PC-9 (cell line): ENCODE measurements at regions not wholly inside any gene's neighbourhood (a gene's known extent, or its start where the extent isn't known, plus 50 kb on each side); places are given as distances from the start of the nearest gene placed in this dataset.

Source experiments
- BruUV-seq: library from RNA; stranded (reverse); fragments of 400-500 nt; replicated peaks from 2 replicates; lab custom pipeline; 2021; lab: Mats Ljungman, UMichigan
- CTCF ChIA-PET: fragments of 300-600 bp; sonication (Branson Sonifier 250); formaldehyde crosslinking; loops from one replicate; lab custom pipeline; 2022; ENCODE audit warnings: antibody characterized with exemption; lab: Charles Lee
- POLR2A ChIA-PET: fragments of 300-600 bp; sonication (Branson Sonifier 250); formaldehyde crosslinking; loops from one replicate; lab custom pipeline; 2022; ENCODE audit warnings: antibody characterized with exemption; ENCODE audit not compliant: unreplicated experiment; lab: Charles Lee
- DNase-seq, 2 experiments: peaks; one replicate each; pipeline versions ENCODE4 v3.0.0 to v3.0.0-alpha.2; 2015 to 2022; ENCODE audit warnings: mixed read lengths in 1 of 2
- H2AFZ ChIP-seq: fragments of 200-600 bp; sonication (generic); 2 replicates; pipeline ENCODE4 v1.8.1; 2017; ENCODE audit warnings: antibody characterized with exemption
- H3F3A ChIP-seq: fragments of 200-600 bp; sonication (generic); 2 replicates; pipeline ENCODE4 v1.8.1; 2017; ENCODE audit warnings: antibody characterized with exemption, mild to moderate bottlenecking, low read depth; ENCODE audit not compliant: insufficient read depth
- H3K27ac ChIP-seq: fragments of 200-600 bp; sonication (generic); 2 replicates; pipeline ENCODE4 v1.6.1; 2016; ENCODE audit warnings: mixed run types
- H3K27me3 ChIP-seq: fragments of 200-600 bp; sonication (generic); 2 replicates; pipeline ENCODE4 v1.6.1; 2016; ENCODE audit warnings: low read depth, mixed run types; ENCODE audit not compliant: insufficient read depth
- H3K36me3 ChIP-seq: fragments of 200-600 bp; sonication (generic); 2 replicates; pipeline ENCODE4 v1.6.1; 2016; ENCODE audit warnings: low read depth, mixed run types
- H3K4me1 ChIP-seq: fragments of 200-600 bp; sonication (generic); replicated peaks from 2 replicates; pipeline ENCODE4 v1.6.1; 2016; ENCODE audit warnings: mixed run types; ENCODE audit not compliant: insufficient read depth
- H3K4me2 ChIP-seq: fragments of 200-600 bp; sonication (generic); 2 replicates; pipeline ENCODE4 v1.6.1; 2017; ENCODE audit warnings: mixed run types
- H3K4me3 ChIP-seq: fragments of 200-600 bp; sonication (generic); 2 replicates; pipeline ENCODE4 v1.6.1; 2016; ENCODE audit warnings: mixed run types
- H3K79me2 ChIP-seq: fragments of 200-600 bp; sonication (generic); 2 replicates; pipeline ENCODE4 v1.6.1; 2017; ENCODE audit warnings: low read depth, mixed run types
- H3K9me2 ChIP-seq: fragments of 200-600 bp; sonication (generic); 2 replicates; pipeline ENCODE4 v1.8.1; 2017; ENCODE audit warnings: mild to moderate bottlenecking; ENCODE audit not compliant: insufficient read depth
- H3K9me3 ChIP-seq: fragments of 200-600 bp; sonication (generic); 2 replicates; pipeline ENCODE4 v1.8.1; 2016; ENCODE audit warnings: low read depth; ENCODE audit not compliant: insufficient read depth
- H4K20me1 ChIP-seq: fragments of 200-600 bp; sonication (generic); 2 replicates; pipeline ENCODE4 v1.8.1; 2017; ENCODE audit not compliant: insufficient read depth
- CTCF ChIP-seq: fragments of 200-600 bp; sonication (generic); conservative IDR thresholded peaks from 2 replicates; pipeline ENCODE4 v1.6.1; 2017; ENCODE audit warnings: mixed run types, antibody characterized with exemption, mild to moderate bottlenecking, moderate library complexity
- EZH2 ChIP-seq: fragments of 200-600 bp; sonication (generic); IDR thresholded peaks from 2 replicates; pipeline ENCODE4 v1.8.0; 2017; ENCODE audit warnings: antibody characterized with exemption, low read depth
- intact Hi-C: fragments of 100-400 bp; cut with micrococcal nuclease; formaldehyde crosslinking; loops from one replicate; pipeline ENCODE4 v1.10.0; 2022; ENCODE audit not compliant: unreplicated experiment

- no peak for DNase-seq
- Histone ChIP-seq H3K79me2 (no peaks in the 10 kb centered on the region), H3K27ac (no peak overlapping the region), H2AFZ (no peak overlapping the region), H3K27me3 (no peaks in the 10 kb centered on the region), H3K9me3 (no peaks in the 10 kb centered on the region), H3F3A (no peaks in the 10 kb centered on the region), H3K9me2 (no peaks in the 10 kb centered on the region), H3K4me2 (no peak overlapping the region), H3K4me3 (no peak overlapping the region), H3K36me3 (no peaks in the 10 kb centered on the region), H3K4me1 (no peaks in the 10 kb centered on the region), H4K20me1 (no peaks in the 10 kb centered on the region)
- no TSS peak for BruUV-seq
- TF ChIP-seq EZH2 (no peak), CTCF (no peak)
- CTCF ChIA-PET: no interaction called here
- intact Hi-C loops: no loop called here
- POLR2A ChIA-PET: no interaction called here
Measured at GRCh38 chr7:124330731-124331407, 298.0 kb upstream of the TMEM229A start.

- Histone ChIP-seq H3K4me1 (no peaks in the 10 kb centered on the region), H3K36me3 (no peaks in the 10 kb centered on the region), H3K79me2 (no peaks in the 10 kb centered on the region), H3K27me3 (no peaks in the 10 kb centered on the region), H3K9me2 (no peaks in the 10 kb centered on the region), H3K9me3 (no peaks in the 10 kb centered on the region), H3F3A (no peaks in the 10 kb centered on the region), H4K20me1 (no peaks in the 10 kb centered on the region), H2AFZ (no peak overlapping the region), H3K4me2 (no peak overlapping the region), H3K4me3 (no peak overlapping the region), H3K27ac (no peak overlapping the region)
- intact Hi-C loops: no loop called here
- no peak for DNase-seq
- BruUV-seq: no TSS peak
- TF ChIP-seq EZH2: no peak
- TF ChIP-seq CTCF: no peak
- ChIA-PET CTCF (no interaction called here), POLR2A (no interaction called here)
Measured at GRCh38 chr7:124328774-124329173, 295.9 kb upstream of the TMEM229A start.

- no peak overlapping the region for H3K27ac ChIP-seq
- intact Hi-C loops: no loop called here
- H3K36me3 ChIP-seq: no peaks in the 10 kb centered on the region
- POLR2A ChIA-PET: no interaction called here
- H3K4me2 ChIP-seq: no peak overlapping the region
- no peaks in the 10 kb centered on the region for H3K27me3 ChIP-seq
- BruUV-seq: no TSS peak
- no peak overlapping the region for H2AFZ ChIP-seq
- CTCF ChIA-PET: no interaction called here
- no peaks in the 10 kb centered on the region for H3K4me1 ChIP-seq
- no peak for DNase-seq
- no peaks in the 10 kb centered on the region for H3K9me3 ChIP-seq
- TF ChIP-seq CTCF (no peak), EZH2 (no peak)
- no peaks in the 10 kb centered on the region for H3K9me2 ChIP-seq
- no peak overlapping the region for H3K4me3 ChIP-seq
- H4K20me1 ChIP-seq: no peaks in the 10 kb centered on the region
- H3K79me2 ChIP-seq: no peaks in the 10 kb centered on the region
- no peaks in the 10 kb centered on the region for H3F3A ChIP-seq
Measured at GRCh38 chr7:124324262-124324661, 291.4 kb upstream of the TMEM229A start.
